Large intestine (tissue), 3 donors: ENCODE measurements at regions not wholly inside any gene's neighbourhood (a gene's known extent, or its start where the extent isn't known, plus 50 kb on each side); places are given as distances from the start of the nearest gene placed in this dataset.

Source experiments
- DNase-seq, 2 donors: peaks; one replicate each; pipeline versions ENCODE4 v3.0.0 to v3.0.0-alpha.2; 2013
- H3K27ac ChIP-seq: one replicate; pipeline ENCODE4 v1.5.1; 2013; ENCODE audit warnings: low read length
- H3K27me3 ChIP-seq: 2 replicates; pipeline ENCODE4 v1.6.1; 2013; ENCODE audit warnings: low read length; ENCODE audit not compliant: control insufficient read depth, insufficient read depth
- H3K36me3 ChIP-seq: 2 replicates; pipeline ENCODE4 v1.6.1; 2013; ENCODE audit warnings: low read length; ENCODE audit not compliant: control insufficient read depth, insufficient read depth
- H3K4me1 ChIP-seq: one replicate; pipeline ENCODE4 v1.6.1; 2013; ENCODE audit warnings: low read length; ENCODE audit not compliant: control insufficient read depth, insufficient read depth
- H3K4me3 ChIP-seq: one replicate; pipeline ENCODE4 v1.5.1; 2013; ENCODE audit warnings: low read length
- H3K9me3 ChIP-seq: one replicate; pipeline ENCODE4 v1.6.1; 2013; ENCODE audit warnings: mild to moderate bottlenecking, low read depth, low read length, moderate library complexity; ENCODE audit not compliant: control insufficient read depth
- WGBS: methylation state at CpG from one replicate; pipeline ENCODE4 v1.1.5; 2013; ENCODE audit warnings: low lambda C conversion rate; ENCODE audit not compliant: insufficient coverage; 5-methylcytosine and 5-hydroxymethylcytosine counted together

DNA sequence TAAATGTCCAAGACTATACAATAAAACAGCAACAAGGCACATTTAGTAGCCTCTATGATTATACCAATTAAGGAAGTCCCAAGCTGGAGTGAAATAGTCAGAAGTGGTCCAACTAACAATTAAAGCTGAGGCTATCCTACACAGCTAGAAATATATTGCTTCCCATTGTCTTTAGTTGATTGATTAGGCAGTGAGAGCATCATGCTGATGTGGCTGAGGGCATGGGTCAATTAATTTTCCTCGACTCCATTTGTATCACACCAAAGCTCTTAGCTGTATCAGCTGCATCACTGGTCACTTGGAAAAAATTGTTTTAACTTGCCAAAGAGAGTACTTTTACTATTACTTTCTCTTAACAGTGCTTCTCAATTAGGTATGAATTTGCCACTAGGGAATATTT lies 328.7 kb upstream of the NT5E start:
- H3K27me3 ChIP-seq = no peaks in the 10 kb centered on the region
- no peaks in the 10 kb centered on the region for H3K9me3 ChIP-seq
- H3K27ac ChIP-seq = no peak overlapping the region
- H3K36me3 ChIP-seq = no peaks in the 10 kb centered on the region
- no CpG with 5 or more reads among the region's 1 CpG for WGBS
- H3K4me3 ChIP-seq = no peak overlapping the region
- no peak for DNase-seq
- H3K4me1 ChIP-seq = no peaks in the 10 kb centered on the region

DNA sequence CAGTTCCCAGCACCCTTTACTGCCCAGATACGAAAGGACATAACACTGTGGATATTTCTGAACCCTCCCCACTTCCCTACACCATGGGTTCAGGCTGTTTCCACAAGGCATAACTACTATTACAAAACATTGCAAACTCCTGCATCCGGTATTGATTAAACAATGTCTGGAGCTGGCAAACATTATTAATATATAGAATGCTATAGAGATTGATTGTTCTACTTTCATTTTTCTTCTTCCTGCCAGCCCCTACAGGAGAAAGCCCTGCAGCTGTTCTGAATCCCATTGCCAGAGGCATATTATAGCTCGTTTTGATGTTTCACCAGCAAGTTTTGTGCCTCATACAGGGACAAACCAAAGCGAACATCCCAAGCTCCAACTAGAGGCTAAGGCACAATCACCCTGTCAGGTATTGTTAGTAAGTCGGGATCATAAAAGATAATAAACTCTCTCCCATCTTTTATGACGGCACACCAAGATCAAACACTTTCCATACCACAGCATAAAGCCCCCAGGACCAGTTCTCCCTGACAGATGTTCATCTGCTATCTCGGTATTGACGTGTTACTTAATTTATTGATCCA lies 331.1 kb upstream of the NT5E start:
- no peaks in the 10 kb centered on the region for H3K36me3 ChIP-seq
- WGBS = 40% methylated on average over 2 of the region's 8 CpGs
- no peaks in the 10 kb centered on the region for H3K4me1 ChIP-seq
- H3K4me3 ChIP-seq = no peak overlapping the region
- no peaks in the 10 kb centered on the region for H3K27me3 ChIP-seq
- DNase-seq = no peak
- no peak overlapping the region for H3K27ac ChIP-seq
- H3K9me3 ChIP-seq = no peaks in the 10 kb centered on the region

DNA sequence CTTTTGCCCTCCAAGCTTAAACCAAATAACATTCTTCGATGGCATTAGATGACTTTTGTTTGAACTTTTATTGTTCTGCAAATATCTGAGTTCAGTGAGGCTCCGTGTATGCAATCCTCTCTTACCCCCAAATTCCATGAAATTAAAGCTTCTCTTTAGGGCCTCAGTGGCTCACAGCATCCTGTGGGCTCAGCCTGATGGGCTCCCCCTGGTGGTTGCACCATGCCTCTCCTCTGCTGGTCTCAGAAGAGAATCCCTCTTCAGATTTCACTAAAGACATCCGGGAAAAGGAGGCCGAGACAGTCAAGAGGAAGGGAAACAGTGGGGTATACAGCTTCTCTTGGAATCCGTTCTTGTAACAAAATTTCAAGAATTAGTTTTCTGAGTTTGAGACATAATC lies 331.6 kb upstream of the NT5E start:
- no peaks in the 10 kb centered on the region for H3K4me1 ChIP-seq
- H3K9me3 ChIP-seq = no peaks in the 10 kb centered on the region
- no peak overlapping the region for H3K4me3 ChIP-seq
- H3K27ac ChIP-seq = no peak overlapping the region
- WGBS = no CpG with 5 or more reads among the region's 5 CpGs
- no peak for DNase-seq
- no peaks in the 10 kb centered on the region for H3K27me3 ChIP-seq
- no peaks in the 10 kb centered on the region for H3K36me3 ChIP-seq

DNA sequence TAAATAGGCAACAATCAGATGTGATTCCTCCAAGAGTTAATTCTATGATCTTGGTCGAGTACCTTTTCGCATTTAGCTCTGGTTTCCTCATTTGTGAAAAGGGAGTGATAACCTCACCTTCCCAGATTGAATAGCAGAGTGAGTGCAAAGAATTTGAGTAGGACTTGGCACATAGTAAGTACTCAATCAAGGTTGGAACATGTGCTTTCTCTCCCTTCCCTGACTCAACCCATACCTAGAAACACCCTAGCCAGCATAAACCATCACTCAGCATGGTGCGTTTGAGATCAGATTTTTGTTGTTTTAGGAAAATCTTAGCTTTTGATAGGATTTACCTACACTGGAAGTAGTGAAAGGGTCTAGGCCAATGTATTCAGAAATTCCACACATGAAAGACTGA lies 333.4 kb upstream of the NT5E start:
- no peak for DNase-seq
- Histone ChIP-seq H3K27me3 (no peaks in the 10 kb centered on the region), H3K4me3 (no peak overlapping the region), H3K9me3 (no peaks in the 10 kb centered on the region), H3K27ac (no peak overlapping the region), H3K36me3 (no peaks in the 10 kb centered on the region), H3K4me1 (no peaks in the 10 kb centered on the region)
- WGBS = no CpG with 5 or more reads among the region's 3 CpGs

DNA sequence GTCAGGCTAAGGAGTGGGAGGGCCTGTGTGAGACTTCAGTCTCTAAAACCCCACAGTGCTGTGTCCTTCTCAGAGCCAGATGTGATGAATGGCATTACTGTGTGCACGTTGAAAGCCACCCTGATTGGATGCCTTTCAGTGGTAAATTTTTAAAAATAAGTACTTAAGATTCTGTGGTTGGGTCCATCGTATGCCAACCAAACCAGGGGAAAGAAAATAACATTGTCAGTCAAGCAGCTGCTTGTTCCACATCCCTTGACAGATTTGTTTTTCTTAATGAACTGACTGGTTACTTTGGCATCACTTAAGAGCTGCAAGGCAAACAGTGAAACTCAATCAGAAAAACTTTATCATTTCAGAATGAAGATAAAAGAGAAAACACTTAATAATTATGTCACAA lies 334.0 kb upstream of the NT5E start:
- H3K9me3 ChIP-seq = no peaks in the 10 kb centered on the region
- no peaks in the 10 kb centered on the region for H3K27me3 ChIP-seq
- no peak for DNase-seq
- no peak overlapping the region for H3K4me3 ChIP-seq
- 100% methylated on average over 1 of the region's 2 CpGs for WGBS
- no peaks in the 10 kb centered on the region for H3K36me3 ChIP-seq
- H3K27ac ChIP-seq = no peak overlapping the region
- H3K4me1 ChIP-seq = no peaks in the 10 kb centered on the region

DNA sequence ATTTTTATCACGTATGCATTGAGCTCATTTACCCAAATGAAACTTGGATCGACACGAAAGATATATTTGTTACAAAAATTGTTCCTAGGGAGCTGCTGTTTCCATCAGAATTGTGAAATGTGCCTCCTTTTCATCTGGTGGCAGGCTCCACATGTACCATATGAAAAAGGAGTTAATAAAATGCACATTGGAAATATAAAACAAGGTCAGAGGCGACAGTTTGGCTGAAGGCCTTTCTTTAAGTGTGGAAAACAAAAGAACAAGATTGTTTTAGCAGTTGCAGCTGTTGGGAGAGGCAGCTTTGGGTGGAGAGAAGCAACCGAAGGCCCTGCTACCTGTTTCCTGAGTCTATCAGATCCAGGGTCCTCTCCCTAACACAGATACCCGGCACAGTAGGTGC lies 334.5 kb upstream of the NT5E start:
- Histone ChIP-seq H3K36me3 (no peaks in the 10 kb centered on the region), H3K4me3 (no peak overlapping the region), H3K27me3 (no peaks in the 10 kb centered on the region), H3K27ac (no peak overlapping the region), H3K9me3 (no peaks in the 10 kb centered on the region), H3K4me1 (no peaks in the 10 kb centered on the region)
- WGBS = 83% methylated on average over 4 of the region's 6 CpGs
- DNase-seq = no peak

DNA sequence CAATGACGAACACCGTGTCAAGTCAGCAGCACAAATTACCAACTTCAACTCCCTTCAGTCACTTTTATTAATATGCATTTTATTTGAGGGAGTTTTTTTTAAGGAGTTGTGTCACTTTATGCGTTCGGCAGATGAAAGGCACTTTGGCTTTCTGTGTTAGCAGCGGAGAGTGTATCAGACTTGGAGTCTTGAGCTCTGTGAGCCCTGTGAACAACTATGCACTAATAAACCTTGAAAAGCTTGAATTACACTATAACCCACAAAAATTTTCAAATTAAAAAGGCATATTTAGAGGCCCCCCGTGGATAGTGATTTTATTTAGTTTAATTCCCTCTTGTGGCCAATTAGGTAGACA lies 335.3 kb upstream of the NT5E start:
- WGBS = no CpG with 5 or more reads among the region's 6 CpGs
- Histone ChIP-seq H3K4me1 (no peaks in the 10 kb centered on the region), H3K36me3 (no peaks in the 10 kb centered on the region), H3K9me3 (no peaks in the 10 kb centered on the region), H3K27ac (no peak overlapping the region), H3K4me3 (no peak overlapping the region), H3K27me3 (no peaks in the 10 kb centered on the region)
- DNase-seq = no peak

DNA sequence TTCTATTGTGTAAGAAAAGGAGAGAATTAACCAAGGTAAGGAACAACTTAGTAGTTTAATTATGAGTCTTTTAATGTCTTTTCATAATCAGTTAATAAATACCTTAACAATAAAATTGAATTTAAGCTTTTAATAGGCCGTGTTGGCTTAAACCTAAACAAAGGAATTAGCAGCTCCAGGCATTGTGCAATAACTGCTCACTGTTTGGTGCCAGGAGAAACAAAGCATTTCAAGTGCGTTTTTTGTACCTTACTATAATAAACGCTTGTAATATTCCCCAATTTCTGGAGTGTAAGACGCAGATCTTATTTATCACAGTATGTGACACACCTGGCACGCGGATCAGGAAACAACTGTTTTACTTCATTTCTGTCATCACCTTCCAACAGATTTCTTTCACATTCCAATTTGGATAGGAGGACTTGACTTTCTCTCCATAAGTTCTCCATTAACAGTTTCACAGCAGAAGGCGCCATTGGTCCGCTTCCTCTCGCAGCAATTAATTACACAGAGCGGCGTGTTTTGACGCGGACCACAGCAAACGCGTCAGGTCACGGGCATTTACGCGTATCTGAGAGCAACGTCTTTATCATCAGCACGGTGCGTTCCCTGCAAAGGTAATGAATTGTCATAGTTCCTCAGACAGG lies 335.8 kb upstream of the NT5E start:
- no peaks in the 10 kb centered on the region for H3K27me3 ChIP-seq
- no peak for DNase-seq
- WGBS = 73% methylated on average over 3 of the region's 21 CpGs
- H3K4me1 ChIP-seq = no peaks in the 10 kb centered on the region
- no peaks in the 10 kb centered on the region for H3K9me3 ChIP-seq
- H3K4me3 ChIP-seq = no peak overlapping the region
- no peaks in the 10 kb centered on the region for H3K36me3 ChIP-seq
- no peak overlapping the region for H3K27ac ChIP-seq

DNA sequence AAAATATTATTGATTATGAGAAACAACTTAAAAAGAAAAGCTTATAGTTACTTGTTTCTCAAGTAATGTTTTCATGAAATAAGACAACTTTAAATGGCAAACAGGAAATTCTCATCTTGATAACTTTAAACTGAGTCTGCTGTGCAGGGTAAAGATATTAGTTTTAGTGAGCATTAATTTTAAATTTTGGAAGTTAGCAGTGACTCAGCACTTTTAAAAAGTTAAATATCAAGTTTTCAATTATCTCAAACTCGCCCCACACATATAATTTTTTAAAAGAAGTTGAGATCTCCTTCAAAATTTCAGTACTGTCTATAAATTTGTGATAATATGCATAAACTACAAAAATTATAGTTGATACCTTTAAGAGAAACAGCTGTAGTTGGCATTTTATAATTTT lies 337.3 kb upstream of the NT5E start:
- Histone ChIP-seq H3K36me3 (no peaks in the 10 kb centered on the region), H3K4me1 (no peaks in the 10 kb centered on the region), H3K9me3 (no peaks in the 10 kb centered on the region), H3K4me3 (no peak overlapping the region), H3K27ac (no peak overlapping the region), H3K27me3 (no peaks in the 10 kb centered on the region)
- WGBS = no CpG with 5 or more reads among the region's 1 CpG
- no peak for DNase-seq

DNA sequence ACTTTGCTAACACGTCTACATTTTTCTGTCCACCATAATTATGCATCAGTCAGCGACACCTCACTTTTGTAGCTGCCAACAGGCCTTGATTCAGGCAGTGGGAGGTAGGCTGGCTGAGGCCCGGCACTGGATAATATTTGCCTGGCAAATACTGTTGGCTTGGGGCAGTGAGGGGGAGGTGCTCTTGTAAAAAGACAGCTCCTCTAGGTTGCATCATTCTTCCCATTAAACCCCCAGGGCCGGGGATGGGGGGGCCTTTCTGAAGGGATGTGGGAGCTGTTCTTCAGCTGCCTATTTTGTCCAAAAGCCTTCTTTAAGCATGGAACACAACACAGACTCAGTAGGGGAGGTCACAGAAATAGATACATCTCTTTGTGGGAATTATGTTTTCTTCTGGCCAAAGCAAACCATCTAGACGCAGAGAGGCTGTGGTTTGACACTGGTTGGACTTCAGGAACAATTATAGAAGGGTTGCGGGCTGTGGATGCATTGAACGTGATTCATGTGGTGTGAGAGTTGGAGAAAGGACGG lies 338.3 kb upstream of the NT5E start:
- WGBS = 100% methylated on average over 1 of the region's 8 CpGs
- Histone ChIP-seq H3K9me3 (no peaks in the 10 kb centered on the region), H3K4me1 (no peaks in the 10 kb centered on the region), H3K36me3 (no peaks in the 10 kb centered on the region), H3K4me3 (no peak overlapping the region), H3K27me3 (no peaks in the 10 kb centered on the region), H3K27ac (no peak overlapping the region)
- no peak for DNase-seq

DNA sequence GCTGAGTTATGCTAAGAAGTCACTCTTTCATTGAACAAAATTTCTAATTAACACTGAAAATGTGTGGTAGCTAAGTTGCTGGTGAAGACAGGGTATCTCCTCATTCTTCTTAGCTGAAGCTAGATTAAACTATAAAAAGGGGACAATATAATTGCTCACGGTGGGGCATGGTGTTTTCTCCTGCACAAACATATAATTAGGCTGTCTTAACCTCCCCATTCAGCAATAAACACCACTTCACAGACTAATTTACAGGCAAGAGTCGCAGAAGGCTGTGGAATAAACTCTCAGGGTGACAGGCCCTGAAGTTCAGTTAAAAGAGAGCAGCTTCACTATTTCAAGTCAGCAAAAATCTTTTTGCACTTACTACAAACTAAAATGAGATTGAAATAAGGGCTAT lies 338.9 kb upstream of the NT5E start:
- H3K27ac ChIP-seq = no peak overlapping the region
- no CpG with 5 or more reads among the region's 2 CpGs for WGBS
- H3K36me3 ChIP-seq = no peaks in the 10 kb centered on the region
- no peaks in the 10 kb centered on the region for H3K4me1 ChIP-seq
- H3K9me3 ChIP-seq = no peaks in the 10 kb centered on the region
- DNase-seq = no peak
- H3K4me3 ChIP-seq = no peak overlapping the region
- H3K27me3 ChIP-seq = no peaks in the 10 kb centered on the region
